LNCAP (cell line): ENCODE measurements at regions not wholly inside any gene's neighbourhood (a gene's known extent, or its start where the extent isn't known, plus 50 kb on each side); places are given as distances from the start of the nearest gene placed in this dataset.

ENCODE experiments used
- TF ChIP-seq, protein P1 (sequence below): fragments of 450-650 bp; IDR thresholded peaks from 2 replicates; pipeline ENCODE4 v1.5.1; 2017; ENCODE audit warnings: mild to moderate bottlenecking

DNA sequence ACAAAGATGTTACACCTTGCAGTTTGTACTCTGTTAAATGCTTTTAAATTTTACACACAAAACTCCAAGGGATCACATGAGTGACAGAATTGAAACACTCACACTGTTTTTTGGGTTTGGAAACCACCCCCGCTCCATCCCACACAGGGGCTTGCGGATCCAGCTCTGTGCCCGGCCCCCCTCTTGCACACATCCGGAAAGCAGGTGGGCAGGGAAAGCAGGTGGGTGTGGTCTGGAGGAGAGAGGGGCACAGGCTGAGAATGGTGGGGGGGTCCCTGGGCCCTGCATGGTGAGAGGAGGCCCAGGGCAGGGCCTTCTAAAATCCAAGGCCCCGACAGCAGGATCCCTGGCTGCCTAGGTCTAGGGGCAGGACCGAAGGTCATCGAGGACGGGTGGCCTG lies 88.5 kb upstream of the HPCAL1 start:
- TF ChIP-seq, protein P1, sequence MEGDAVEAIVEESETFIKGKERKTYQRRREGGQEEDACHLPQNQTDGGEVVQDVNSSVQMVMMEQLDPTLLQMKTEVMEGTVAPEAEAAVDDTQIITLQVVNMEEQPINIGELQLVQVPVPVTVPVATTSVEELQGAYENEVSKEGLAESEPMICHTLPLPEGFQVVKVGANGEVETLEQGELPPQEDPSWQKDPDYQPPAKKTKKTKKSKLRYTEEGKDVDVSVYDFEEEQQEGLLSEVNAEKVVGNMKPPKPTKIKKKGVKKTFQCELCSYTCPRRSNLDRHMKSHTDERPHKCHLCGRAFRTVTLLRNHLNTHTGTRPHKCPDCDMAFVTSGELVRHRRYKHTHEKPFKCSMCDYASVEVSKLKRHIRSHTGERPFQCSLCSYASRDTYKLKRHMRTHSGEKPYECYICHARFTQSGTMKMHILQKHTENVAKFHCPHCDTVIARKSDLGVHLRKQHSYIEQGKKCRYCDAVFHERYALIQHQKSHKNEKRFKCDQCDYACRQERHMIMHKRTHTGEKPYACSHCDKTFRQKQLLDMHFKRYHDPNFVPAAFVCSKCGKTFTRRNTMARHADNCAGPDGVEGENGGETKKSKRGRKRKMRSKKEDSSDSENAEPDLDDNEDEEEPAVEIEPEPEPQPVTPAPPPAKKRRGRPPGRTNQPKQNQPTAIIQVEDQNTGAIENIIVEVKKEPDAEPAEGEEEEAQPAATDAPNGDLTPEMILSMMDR = no peak

GRCh38 chr2:10215393-10215935 lies 87.2 kb upstream of the HPCAL1 start:
- TF ChIP-seq, protein P1 = no peak

DNA sequence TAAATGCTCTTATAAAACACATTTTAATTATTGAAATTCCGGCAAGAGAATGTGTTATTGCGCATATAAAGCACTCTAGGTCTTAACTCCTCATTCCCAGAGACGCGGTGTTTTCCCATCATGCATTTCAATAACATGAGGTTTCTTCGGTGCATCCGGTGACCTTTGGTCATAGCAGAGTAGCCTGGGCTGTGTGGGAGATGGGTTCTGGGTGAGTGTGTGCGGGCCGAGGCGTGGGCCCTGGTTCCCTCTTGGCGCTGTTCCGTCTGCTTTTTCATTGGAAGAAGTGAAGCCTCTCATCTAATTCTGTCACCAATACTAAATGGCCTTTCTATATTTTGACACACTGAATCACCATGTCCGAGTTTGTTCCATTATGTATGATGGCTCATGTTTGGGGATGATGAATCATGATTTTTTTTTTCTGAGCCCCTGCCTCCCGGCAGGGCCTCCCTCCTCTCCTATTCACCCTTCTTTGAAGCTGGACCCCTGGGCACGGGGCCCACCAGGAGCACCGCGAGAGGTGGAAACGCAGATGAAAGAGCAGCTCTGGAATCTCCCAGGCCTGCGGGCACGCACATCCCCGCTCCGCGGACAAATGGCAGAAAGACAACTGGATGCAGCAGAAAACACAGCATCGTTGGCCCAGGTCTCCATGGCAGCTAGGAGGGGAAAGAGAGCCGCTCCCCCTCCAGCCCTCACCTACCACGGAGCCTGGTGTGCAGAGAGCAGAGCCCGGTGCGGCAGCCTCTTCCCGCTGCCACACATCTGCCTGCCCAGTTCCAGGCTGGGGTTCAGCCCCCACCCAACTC lies 85.8 kb upstream of the HPCAL1 start:
- TF ChIP-seq, protein P1 = no peak

DNA sequence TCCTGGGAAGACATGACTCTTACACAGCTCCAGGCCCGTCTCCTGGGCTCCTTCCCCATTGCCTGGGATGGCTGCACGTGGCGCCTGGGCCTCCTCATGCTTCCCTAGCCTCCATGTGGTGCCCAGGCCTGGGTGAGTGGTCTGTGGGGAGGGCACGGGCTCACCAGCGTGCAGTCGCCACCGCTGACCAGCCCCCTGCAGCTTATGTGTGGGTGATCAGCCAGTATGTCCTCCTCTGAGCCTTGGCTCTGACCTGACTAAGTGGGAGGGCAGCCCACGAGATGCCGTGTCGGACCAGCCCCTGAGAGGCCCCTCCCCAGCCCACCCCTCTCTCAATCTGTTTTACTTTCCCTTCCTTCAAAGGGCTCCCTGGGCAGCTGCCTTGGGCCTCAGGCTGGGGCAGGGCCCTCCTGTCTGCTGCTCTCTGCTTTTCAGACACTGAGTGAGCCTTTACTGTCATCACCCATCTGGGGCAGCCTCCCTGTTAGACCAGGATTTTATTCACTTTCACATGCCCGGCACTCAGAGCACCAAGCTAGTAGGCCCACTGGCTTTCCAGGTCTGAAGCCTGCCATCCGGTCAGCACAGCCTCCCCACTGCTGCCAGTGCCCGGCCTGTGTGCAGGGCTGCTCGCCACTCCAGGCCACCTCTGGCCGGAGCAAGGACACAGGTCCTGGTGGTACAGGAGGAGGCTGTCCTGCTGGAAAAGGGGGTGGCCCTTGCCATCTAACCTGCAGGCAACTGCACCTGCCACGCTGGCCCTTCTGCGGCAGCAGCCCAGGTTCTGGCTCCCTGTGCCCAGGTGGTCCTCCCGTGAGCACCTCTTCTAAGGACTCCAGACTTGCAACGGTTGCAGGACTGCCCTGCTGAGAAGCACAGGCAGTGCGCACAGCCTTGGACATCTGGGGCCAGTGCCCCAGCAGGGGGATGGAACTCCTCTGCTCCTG lies 84.9 kb upstream of the HPCAL1 start:
- TF ChIP-seq, protein P1 = no peak

GRCh38 chr2:10220045-10220901 lies 82.4 kb upstream of the HPCAL1 start:
- TF ChIP-seq, protein P1 = no peak

DNA sequence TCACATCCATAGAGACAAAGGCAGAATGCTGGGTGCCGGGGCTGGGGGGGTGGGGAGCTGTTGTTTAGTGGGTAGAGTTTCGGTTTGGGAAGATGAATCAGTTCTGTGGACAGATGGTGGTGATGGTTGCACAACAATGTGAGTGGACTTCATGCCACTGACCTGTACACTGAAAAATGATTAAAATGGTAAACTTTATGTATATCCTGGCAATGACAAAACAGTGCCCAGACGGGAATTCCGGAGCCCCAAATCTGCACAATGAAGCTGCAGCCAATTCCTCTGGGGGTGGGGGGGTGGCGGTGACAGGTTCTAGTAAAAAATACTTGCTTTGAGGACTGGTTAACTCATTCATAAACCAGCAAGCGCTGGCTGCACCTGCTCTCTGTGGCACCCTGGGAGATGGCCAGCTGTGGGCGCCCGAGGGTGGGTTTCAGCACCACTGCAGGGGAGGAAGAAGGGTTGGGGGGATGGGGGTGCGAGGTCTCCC lies 81.8 kb upstream of the HPCAL1 start:
- TF ChIP-seq, protein P1 = no peak
